UCSD-AML1 (cell line): ENCODE measurements at regions not wholly inside any gene's neighbourhood (a gene's known extent, or its start where the extent isn't known, plus 50 kb on each side); places are given as distances from the start of the nearest gene placed in this dataset.

Experiments
- DNase-seq: peaks from one replicate; lab custom pipeline; 2025; ENCODE audit not compliant: unreplicated experiment; lab: John Stamatoyannopoulos, UW

DNA sequence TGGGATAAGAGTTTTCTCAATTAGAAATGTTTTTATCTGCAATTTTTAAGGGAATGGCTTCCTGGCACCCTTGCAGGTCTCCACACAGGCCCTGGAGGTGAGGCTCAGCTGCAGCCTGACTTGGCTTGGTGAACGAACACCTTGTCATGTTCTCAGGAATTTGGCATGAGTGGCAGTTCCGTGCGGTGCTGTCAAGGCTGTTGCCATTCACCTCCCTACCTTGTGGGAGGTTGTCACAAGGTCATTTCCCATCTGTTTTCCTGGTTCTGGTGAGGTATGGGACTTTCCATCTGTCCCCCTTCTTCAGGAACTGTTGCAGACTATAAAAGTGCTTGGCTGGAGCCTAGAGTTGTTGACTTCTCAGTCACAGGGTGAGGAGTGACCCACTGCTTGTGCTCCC, 82.9 kb downstream of the ELOVL4 start:
- no peak for DNase-seq

DNA sequence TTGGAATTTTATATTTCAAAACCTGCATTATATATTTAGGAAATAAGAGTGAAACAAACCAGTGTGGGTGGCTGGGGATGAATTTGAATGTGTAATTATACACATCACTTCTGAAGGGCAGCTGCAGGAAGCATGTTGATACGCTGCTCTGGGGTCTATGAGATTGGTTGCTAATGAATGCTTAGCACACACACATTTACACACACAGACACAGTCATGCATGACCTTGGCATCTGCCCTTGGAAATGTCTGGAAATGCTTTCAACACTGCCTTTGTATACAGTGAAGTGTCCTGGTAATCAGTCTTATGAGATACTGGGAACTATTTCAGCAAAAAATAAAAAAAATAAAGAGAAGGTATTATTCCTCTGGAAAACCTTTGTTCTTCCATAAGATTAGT, 83.4 kb downstream of the ELOVL4 start:
- DNase-seq: no peak

DNA sequence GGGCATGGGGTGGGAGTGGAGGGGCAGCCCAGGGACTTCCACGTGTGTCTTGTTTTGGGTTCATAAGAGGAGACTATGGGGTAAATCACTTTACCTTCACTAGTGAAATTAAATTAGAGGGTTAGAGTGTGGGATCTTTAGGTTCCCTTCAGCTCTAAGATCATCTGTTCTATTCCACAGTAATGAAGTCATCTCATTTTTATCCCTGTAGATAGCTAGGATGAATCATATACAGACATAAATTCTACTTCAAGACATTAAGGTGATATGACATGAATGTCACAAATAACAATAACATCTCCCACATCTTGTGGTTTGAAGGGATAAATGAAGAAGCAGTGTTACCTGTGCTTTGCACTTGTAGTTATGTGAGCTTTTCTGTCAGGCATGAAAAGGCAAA, 83.8 kb downstream of the ELOVL4 start:
- DNase-seq: no peak

DNA sequence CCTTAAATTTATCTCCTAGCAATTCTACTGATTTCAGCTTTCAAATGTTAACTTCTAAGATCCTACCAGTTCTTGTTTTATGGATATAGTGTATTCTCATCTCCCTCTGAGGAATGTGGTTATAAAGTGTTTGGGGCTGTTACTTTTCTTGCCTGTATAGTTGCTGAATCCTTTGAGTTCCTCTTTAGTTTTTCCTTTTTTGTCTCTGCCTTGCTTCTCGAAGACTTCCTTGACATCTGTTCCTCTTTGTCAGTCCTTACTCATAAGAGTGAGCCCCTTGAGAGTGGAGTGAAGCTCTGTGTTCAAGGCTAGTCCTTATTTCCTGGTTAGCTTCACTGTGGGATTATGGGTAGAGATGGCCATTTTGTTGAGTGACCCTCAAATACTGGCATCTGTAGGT, 84.6 kb downstream of the ELOVL4 start:
- DNase-seq: no peak

DNA sequence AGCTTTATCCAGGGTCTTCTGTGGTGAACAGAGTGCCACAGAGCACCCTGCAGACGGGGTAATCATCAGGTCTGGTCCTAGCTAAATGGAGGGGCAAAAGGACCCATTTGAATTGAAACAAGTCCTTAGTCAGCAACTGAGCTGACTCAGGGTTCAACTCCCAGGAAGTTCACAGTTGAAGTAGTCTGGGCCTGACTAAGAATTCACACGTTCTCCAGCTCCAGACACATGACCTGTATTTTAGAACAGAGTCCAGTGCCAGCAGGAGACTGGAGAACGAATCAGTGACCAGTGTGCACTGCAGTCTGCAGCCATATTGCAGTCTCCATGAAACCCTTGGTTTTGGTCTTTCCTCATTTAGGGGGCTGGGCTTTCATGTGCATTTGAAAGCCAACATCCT, 85.2 kb downstream of the ELOVL4 start:
- DNase-seq: no peak

DNA sequence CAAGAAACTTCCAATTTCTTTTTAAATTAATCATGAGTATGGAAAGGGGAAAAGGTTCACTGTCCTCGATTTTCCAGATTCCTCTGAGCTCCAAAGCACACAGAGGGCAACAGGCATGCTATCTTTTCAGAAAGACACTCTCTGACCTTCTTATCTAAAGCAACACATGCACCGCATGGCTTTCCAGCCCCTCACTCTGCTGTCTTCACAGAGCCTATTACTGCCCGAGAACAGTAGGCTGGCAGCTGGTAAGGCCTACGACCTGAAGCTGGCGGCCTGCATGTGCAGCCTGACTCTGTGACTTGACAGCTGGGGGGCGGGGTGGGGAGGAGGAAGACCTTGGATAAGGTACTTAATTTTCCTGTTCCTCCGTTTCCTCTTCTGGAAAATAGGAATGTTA, 86.3 kb downstream of the ELOVL4 start:
- no peak for DNase-seq

DNA sequence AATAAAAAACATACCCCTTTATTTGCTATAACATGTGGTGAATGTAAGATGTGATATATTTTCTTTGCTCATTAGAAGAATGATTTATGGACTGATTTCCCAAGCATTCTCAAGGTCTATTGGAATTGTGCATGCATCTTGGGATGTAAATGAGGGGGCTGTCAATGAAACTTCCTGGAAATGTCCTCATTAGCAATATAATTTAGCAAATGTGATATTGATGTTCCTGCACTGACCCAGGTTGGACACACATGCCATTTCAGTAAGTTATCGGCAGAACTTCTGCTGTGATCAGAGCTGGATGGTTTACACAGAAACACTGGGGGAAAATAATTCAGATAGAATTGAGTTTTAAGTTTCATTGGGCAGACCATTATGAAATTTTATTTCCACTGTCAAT, 99.9 kb downstream of the ELOVL4 start:
- no peak for DNase-seq

DNA sequence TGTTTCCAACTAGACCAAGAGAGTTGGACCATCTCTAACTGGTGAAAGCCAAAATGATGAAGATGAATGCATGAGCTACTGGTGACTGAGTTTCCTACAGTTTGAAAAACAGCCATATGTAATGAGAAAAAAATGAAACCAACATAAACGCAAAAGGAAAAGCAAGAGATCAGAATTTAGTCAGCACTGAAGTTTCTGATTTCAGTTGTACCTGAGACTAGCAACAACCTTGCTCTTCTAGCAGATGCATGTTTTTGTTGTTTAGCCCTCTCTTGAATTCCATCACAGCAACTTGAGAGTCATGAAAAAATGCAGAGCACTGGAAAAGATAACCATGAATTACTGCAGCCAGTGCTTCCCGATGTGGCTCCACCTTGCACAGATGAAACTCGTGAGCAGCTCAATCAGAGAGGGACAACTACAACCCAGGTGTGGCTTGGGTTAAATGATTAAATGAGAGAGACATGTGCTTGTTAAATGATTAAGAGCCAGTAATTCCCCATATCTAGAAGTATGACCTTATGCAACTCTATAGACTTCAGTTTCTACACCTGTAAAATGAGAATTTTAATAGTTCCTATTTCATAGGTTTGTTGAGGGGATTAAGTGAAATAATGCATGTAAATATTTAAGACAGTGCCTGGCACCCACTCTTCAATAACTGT, 104.8 kb downstream of the ELOVL4 start:
- no peak for DNase-seq

DNA sequence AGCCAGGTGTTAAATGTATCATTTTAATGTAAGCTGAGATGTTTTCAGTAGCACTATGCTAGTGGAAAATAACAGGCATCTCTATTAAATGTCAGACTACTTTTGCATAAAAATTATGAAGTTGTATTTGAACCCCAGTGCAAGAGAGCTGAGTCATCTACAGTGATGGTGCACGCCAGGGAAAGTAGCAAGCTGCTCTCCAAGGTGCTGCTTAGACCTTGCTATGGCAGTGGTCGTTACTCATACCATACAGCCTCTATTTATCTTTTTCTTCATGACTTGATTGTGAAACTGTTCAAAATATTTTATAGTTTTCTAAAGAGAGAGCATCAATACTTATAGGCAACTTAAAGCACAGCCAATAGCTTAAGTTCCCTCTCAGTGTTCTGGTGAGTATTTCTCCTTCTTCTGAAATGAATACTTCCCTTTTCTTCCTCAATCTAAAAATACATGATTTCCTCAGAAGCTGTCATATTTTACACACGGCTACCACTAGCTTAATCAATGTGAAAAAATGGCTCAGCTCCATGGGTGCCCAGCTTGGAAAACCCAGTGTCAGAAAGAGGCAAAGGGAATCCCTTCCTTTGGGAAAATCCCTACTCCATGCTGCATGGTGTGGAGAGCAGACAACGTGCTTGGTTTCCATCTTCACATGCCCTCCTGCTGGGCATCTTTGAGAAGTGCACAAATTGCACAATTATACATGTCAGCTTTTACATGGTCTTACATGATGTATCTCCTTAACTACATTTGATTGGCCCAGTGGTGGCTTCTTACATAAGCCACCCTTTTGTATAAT, 105.6 kb downstream of the ELOVL4 start:
- DNase-seq: no peak

DNA sequence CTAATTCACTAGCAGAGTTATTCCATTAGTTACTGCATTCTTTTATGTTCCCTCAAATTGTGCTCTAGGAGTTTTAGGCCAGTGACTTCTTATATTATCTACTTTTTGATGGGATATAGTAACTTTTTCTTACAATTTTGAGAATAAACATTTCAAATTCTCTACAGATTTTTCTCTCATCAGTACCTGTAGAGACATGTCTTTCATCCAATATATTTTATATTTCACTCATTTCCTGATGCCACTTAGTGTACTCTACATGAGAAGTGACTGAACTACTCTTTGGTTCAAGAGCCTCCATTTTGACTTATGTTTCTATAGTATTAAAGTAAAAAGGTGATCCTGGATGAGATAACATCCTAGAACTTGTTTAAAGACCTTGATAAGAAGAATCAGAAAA, 108.5 kb downstream of the ELOVL4 start:
- no peak for DNase-seq

DNA sequence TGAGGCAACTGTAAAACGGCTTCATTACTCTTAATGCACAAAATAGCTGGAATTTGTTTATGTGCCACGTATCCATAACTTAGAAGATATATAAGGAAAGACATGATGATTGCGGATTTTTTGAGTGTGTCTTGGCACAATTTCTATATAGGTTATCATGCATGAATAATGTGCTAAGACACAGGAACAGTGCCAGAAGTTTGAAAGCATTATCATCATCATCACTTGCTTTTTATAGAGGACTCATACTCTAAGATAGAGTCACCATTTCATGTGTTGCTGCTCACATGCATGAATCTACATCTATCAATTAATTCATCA, 113.4 kb downstream of the ELOVL4 start:
- no peak for DNase-seq

DNA sequence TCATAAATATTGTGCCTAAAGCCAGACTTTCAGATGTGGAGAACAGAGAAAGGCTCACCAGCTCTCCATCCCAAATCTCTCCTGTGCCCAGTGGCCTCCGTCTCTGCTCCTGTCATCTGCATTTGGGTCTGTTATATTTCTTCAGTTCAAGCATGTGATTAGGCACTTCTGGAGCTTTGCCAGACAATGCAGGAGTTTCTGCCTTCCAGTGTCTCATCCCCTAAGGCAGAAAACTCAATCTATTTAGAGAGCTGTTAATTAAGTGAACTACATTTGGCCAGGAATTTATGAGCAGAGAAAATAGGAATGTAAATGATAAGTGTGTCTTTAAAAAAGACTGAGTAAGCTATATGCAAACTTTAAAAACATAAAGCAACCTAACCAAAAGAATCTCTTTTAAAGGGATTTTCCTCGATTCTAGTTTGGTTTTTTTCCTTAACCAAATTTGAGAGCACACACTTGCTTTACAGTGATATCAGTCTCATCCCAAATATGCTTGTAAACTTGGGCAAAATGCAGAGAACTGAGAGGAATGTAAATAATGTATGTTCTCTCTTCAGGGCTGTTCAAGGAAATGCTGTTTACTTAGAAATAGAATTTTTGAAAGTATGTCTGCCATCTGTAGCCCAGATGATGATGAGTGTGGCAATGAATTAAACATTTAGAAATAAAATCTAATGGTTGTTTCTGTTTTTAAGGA, 113.9 kb downstream of the ELOVL4 start:
- no peak for DNase-seq

DNA sequence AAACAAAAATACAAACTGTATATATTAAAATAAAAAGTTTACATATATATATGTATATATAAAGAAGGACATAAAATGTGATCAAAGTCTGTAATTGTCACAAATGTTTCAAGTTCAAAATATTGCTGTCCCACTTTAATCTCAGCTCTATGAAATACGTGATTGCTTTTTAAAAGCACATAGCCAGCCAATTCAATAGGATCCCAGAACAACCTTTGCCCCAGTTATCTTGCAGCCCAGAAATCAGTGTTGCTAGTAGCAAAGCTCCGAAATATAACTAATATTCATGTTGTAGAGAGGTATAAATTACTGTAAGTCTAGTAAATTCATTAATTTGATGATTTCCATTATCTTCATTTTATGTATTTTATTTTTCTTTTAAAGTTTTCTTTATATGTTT, 114.6 kb downstream of the ELOVL4 start:
- no peak for DNase-seq

DNA sequence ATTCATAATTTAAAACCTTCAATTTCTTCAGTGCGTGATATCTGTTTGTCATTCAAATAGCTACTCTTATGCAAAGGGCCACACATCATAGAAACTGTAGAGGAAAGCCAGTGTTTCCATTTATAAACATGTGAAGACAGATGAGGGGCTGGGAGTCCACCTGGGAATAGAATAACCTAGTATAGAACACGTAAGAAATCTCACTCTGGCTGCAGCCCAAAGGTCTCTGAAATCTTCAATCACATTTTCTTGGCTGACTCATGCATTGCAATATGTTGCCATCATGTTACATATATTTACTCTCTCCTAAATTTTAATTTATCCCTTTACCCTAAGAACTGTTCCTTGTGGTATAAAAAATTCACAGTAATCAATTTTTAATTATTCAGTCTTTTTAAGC, 123.2 kb downstream of the ELOVL4 start:
- no peak for DNase-seq

DNA sequence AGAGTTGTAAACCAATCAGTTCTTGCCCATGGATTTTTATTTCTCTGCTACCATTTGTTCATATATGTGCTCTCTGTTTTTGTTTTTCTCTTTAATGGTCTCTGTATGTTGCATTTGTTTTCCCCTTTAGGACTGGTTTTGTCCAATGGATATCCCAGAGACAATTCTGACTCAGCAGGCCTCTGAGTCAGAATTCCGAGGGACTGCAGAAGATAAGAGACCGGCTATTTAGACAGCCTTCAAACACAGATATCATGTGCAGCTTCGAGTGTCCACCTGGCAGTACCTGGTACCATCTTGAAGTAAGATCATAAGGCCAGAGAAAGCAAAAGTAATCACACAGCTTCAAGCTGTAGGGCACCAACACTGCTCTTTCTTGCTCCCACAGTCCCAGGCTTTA, 125.5 kb downstream of the ELOVL4 start:
- no peak for DNase-seq

DNA sequence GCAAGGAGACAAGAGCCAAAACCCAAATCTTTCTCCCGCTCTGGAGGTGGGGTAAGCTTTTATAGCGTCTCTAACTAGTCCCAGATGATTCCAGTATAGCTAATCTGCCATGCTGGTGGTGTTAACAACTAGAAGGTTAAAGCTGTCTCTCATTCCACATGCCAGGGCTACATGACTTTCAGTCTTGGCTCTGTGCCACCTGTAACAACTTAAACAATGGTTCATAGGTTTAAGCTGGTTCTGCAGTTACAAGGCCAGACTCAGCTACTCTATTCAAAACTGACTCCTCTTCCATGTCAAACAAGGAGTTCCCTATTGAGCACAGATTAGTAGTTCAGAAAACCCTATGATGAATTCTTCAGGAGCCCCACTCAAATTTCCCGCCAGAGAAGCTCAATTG, 128.9 kb downstream of the ELOVL4 start:
- DNase-seq: no peak

DNA sequence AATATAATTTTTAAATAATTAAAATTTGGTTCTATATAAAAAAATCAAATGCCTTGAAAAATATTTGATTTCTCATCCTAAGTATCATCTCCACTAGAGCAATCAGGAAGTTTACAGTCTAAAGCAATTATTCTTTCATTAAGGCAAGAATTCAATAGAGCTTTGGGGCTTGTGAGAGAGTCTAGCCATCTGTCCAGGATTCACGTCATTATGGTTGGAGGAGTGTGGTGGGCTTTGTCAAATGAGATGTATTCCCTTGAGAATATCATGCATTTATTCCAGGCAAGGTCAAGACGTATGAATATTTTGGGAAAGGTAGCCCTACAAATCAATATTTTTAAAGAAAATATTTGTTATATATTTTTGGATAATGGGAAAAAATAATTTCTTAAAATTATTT, 132.4 kb downstream of the ELOVL4 start:
- DNase-seq: no peak

DNA sequence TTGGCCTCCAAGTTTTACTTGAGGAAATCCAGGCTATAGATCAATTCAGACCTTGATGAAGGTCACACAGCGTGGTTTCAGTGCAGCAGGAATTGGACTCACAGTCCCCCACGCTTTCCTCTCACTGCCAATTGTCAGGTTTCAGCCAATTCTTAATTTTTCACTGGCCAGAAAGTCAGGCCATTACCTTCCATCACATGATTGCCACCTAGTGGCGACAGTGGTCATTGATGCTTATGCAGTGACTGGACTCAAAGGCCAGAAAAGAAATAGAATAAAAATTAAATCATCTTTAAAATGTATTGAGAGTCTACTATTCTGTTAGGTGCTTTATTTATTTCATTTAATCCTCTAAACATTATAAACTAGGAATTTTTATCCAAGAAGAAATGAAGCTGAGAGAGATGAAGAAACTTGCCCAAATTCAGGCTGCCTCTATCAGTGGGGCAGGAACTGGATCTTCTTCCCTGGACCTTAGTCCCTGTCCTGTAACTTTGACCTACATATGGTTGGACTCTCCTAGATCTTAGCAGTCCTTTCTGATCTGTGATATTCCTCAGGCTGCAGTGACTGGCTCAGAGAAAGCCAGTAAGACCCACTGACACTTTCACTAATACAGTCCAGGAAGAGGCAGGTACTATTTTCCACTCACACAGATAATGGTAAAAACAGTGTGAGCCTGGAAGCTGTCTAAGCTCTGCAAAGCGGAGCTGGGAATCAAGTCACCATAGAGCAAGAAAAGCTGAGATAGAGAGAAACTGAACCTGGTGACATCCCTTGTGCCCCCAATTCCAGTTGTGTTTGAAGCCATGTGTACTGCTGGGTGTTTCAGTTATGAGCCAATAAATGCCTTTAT, 133.3 kb downstream of the ELOVL4 start:
- peak; percentile 17 for DNase-seq

DNA sequence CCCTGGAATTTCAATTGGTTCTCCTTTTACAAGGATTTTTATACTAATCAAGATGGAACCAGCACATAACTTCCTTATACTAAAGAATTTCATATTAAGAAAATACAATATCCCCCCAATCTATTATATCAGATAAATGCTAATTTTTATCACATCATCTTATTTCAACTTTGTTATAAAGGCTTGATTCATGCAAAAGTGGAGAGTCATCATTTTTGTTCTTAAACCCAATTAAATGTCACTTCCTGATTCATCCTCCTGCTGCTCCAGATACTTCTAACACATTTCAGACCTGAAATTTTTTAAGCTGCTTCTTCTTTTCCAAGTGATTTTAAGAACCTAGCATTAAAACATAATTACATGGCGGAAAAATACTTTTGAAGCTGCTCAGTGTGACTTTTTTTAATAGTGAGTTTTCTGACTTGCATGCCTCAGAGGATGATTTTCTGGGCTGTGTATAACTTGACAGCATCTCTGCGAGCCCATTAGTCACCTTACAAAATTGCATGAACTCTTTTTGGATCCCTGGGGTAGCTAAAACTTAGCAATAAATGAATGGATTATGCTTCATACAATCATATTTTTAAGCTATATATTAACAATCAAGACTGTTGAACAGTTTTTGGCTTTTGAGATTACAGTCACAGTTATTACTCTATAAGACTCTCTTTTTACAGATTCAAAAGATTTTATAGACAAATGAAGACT, 134.1 kb downstream of the ELOVL4 start:
- DNase-seq: no peak

DNA sequence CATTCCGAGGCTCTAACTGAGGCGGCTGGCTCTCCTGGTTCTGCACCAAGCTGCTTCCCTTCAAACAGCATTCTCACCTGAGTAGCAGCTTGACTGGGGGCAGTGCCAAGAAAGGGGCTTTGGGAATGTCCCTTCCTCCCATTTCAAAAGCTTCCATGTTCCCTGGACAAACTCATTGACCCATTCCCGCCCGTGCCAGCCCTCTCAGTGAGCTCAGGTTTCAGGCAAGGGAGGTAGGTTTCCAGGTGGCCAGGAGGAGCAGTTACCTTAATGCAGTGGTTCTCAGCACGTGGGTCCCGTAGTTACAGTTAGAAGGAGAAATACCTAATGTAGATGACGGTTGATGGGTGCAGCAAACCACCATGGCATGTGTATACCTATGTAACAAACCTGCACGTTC, 135.2 kb downstream of the ELOVL4 start:
- no peak for DNase-seq

DNA sequence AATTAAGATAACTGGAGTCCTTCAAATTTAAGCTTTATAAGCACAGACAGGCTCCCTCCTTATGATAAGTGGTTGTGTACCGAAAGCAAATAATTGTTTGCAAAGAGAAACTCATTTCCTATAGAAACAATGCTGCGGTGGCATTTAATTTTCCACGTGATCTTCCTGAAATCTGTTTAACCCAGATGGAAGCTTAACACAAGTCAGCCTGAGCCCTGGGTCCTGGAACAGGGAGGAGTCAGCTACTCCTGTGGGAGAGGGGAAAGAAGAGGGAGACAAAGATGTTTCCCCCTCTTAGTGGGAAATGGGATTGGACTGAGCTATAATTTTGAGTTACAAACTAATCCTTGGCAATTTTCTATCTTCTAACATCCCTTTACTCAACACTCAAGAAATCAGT, 136.5 kb downstream of the ELOVL4 start:
- DNase-seq: no peak
